RWPE1 (cell line): ENCODE measurements at regions not wholly inside any gene's neighbourhood (a gene's known extent, or its start where the extent isn't known, plus 50 kb on each side); places are given as distances from the start of the nearest gene placed in this dataset.

Experiments
- CTCF ChIA-PET: fragments of 350-600 bp; sonication (Branson Sonifier 250); formaldehyde crosslinking; extraction: SDS; loops from one replicate; lab custom pipeline; 2021; lab: Yijun Ruan, JAX
- POLR2A ChIA-PET: fragments of 400-600 bp; formaldehyde crosslinking; extraction: SDS; loops from one replicate; lab custom pipeline; 2020; ENCODE audit warnings: antibody characterized with exemption; ENCODE audit not compliant: low non-redundant PET; lab: Yijun Ruan, JAX
- DNase-seq: peaks from one replicate; pipeline ENCODE4 v3.0.0; 2012; ENCODE audit warnings: low spot score
- H3K27ac ChIP-seq: fragments of 450-650 bp; 2 replicates; pipeline ENCODE4 v1.5.1; 2017
- TF ChIP-seq, protein P1 (sequence below): fragments of 450-650 bp; conservative IDR thresholded peaks from 2 replicates; pipeline ENCODE4 v1.5.1; 2017; ENCODE audit warnings: low read depth, mild to moderate bottlenecking

DNA sequence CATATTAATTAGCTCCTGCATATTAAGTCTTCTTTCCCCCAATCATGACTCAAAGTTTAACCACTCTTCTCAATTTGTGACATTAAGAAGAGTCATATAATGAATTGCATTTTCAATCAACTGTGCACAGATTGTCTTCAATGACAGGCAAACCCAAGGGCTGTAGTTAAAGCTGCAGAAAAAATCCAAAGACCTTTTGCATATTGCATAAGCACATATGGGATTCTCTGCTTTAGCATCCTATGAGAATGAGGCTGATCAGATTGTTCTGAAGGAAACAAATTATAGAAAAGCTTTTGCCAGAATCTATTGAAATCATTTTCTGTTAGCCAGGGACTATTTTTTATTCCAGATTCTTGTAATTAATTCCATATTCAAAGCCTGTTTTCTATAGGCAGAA lies 112.3 kb downstream of the FAM170A start:
- DNase-seq = no peak
- POLR2A ChIA-PET = no interaction called here
- CTCF ChIA-PET = interaction anchor here (0.7 to 1.0 kb wide), 2 partner anchors 12 to 94 kb away, joined by 3 to 4 read pairs; no protein-coding TSS in a partner anchor
- TF ChIP-seq, protein P1, sequence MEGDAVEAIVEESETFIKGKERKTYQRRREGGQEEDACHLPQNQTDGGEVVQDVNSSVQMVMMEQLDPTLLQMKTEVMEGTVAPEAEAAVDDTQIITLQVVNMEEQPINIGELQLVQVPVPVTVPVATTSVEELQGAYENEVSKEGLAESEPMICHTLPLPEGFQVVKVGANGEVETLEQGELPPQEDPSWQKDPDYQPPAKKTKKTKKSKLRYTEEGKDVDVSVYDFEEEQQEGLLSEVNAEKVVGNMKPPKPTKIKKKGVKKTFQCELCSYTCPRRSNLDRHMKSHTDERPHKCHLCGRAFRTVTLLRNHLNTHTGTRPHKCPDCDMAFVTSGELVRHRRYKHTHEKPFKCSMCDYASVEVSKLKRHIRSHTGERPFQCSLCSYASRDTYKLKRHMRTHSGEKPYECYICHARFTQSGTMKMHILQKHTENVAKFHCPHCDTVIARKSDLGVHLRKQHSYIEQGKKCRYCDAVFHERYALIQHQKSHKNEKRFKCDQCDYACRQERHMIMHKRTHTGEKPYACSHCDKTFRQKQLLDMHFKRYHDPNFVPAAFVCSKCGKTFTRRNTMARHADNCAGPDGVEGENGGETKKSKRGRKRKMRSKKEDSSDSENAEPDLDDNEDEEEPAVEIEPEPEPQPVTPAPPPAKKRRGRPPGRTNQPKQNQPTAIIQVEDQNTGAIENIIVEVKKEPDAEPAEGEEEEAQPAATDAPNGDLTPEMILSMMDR = no peak
- H3K27ac ChIP-seq = no peak overlapping the region

DNA sequence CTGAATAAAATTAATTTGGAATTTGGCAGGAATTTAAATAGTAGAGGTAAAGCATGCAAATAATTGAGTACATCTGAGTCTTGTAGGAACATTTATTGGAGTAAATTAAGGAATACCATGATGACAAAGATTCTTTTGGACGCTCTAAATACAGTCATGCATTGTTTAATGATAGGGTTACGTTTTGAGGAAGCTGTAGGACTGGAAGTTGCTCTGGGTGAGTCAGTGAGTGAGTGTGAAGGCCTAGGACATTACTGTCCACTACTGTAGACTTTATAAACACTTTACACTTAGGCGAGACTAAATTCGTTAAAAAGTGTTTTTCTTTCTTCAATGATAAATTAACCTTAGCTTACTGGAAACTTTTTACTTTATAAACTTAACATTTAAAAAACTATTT lies 113.0 kb downstream of the FAM170A start:
- H3K27ac ChIP-seq = no peak overlapping the region
- DNase-seq = no peak
- ChIA-PET POLR2A (no interaction called here), CTCF (interaction anchor here (0.6 to 0.8 kb wide), 2 partner anchors 14 to 165 kb away, joined by 3 read pairs; no protein-coding TSS in a partner anchor)
- TF ChIP-seq, protein P1 = no peak

DNA sequence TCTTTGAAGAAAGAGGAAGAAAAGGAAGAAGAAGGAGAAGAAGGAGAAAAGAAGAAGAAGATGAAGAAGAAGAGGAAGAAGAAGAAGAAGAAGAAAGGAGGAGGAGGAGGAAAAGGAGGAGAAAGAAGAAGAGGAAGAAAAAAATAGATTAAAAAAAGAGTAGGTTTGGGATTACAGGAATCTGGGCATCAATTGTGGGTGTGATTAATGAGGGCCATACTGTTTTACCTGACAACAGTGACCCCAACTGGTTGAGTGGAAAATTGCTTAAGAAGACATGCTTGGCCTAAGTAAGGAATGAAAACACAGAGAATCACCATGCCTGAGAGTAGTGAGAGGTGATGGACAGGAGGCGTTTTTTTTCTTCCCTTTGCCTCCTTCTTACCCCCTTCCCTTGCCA lies 114.6 kb downstream of the FAM170A start:
- POLR2A ChIA-PET = no interaction called here
- CTCF ChIA-PET = no interaction called here
- peak; percentile 37 for DNase-seq
- no peak overlapping the region for H3K27ac ChIP-seq
- TF ChIP-seq, protein P1 = peak; percentile 25

DNA sequence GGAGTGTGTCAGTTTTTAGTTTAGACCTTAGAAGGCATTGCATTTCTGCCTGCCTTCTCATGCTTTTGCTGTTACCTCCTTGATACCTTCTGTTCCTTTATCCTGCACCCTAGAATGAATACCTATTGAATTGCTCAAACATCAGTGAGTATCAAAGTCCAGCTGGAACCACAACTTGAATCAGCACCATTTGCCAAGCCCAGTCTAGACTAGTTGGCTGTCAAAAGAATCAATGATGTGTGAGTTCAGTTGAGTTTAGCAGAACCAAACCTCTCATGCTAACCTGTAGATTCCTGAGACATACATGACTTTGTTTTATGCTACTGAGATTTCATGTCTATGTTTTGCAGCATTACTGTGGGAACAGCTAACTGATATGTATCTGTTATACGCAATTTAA lies 116.6 kb downstream of the FAM170A start:
- H3K27ac ChIP-seq = no peak overlapping the region
- no peak for DNase-seq
- CTCF ChIA-PET = interaction anchor here (0.5 kb wide), 1 partner anchor 90 kb away, joined by 4 read pairs; no protein-coding TSS in a partner anchor
- TF ChIP-seq, protein P1 = no peak
- POLR2A ChIA-PET = no interaction called here

DNA sequence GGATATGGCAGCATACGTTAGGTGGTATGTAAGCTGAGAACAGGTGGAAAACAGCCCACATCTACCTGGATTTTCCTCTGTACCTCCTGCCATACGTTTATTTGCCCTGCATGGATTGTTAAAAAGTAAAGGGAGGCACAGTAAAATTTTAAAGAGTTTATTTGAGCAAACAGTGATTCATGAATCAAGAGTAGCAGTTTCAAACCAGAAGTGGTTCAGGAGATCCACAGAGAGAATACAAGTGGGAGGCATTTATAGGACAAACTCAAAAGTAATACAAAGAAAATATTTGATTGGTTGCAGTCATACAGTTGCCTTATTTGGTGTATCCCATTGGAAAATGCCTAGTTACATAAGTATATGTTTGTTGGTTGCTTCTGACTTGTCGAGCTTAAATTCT lies 117.6 kb downstream of the FAM170A start:
- POLR2A ChIA-PET = no interaction called here
- DNase-seq = no peak
- TF ChIP-seq, protein P1 = no peak
- CTCF ChIA-PET = interaction anchor here (1.0 to 1.2 kb wide), 2 partner anchors 14 to 759 kb away, joined by 3 read pairs; partner anchors contain the start of gene DTWD2
- no peak overlapping the region for H3K27ac ChIP-seq

DNA sequence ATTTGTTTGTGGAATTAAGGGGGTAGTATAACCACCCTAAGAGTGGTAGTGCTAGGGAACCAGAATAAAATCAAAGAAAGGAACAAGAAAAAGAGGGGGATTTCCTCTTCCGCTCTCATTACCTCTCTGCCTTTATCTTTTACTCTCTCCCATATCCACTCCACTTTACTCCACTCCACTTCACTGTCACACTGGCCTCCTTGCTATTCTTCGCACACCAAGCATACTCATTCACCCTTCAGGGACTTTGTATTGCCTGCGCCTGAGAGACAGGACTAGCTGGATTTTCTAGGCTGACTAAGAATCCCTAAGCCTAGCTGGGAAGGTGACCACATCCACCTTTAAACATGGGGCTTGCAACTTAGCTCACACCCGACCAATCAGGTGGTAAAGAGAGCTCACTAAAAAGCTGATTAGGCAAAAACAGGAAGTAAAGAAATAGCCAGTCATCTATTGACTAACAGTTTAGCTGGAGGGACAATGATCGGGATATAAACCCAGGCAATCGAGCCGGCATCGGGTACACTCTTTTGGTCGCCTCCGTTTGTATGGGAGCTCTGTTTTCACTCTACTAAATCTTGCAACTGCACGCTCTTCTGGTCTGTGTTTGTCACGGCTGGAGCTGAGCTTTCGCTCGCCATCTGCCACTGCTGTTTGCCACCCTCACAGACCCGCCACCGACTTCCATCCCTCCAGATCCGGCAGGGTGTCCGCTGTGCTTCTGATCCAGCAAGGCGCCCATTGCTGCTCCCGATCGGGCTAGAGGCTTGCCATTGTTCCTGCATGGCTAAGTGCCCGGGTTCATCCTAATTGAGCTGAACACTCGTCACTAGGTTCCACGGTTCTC lies 121.8 kb downstream of the FAM170A start:
- ChIA-PET CTCF (interaction anchor here (0.5 to 0.6 kb wide), 2 partner anchors 395 to 437 kb away, joined by 3 to 4 read pairs; partner anchors contain the start of gene TNFAIP8), POLR2A (no interaction called here)
- H3K27ac ChIP-seq = no peak overlapping the region
- TF ChIP-seq, protein P1 = no peak
- DNase-seq = no peak
